Gastrocnemius medialis (tissue), 4 donors: ENCODE measurements at regions not wholly inside any gene's neighbourhood (a gene's known extent, or its start where the extent isn't known, plus 50 kb on each side); places are given as distances from the start of the nearest gene placed in this dataset.

ENCODE experiments used
- ATAC-seq, 2 donors: fragments of 150-250 bp; one replicate each; pipeline ENCODE4 v1.9.1; 2016
- DNase-seq, 2 donors: peaks; one replicate each; pipeline ENCODE4 v3.0.0-alpha.2; 2019
- H3K27ac ChIP-seq, 4 donors: fragments of 200-600 bp; sonication (generic); 1 replicate in 1 of 4; 2 replicates in 3 of 4; pipeline ENCODE4 v1.5.1; 2016 to 2018; ENCODE audit warnings: mild to moderate bottlenecking in 2 of 4, moderate library complexity in 1 of 4
- H3K27me3 ChIP-seq, 3 donors: fragments of 200-600 bp; sonication (generic) in 2 of 3; 1 replicate in 1 of 3; 2 replicates in 2 of 3; pipeline versions ENCODE4 v1.5.1 to v1.6.0; 2016 to 2019; ENCODE audit warnings: mild to moderate bottlenecking in 1 of 3, moderate library complexity in 1 of 3
- H3K36me3 ChIP-seq, 2 donors: fragments of 200-600 bp; sonication (generic) in 1 of 2; one replicate each; pipeline ENCODE4 v1.5.1; 2017 to 2018
- H3K4me1 ChIP-seq, 2 donors: fragments of 200-600 bp; sonication (generic) in 1 of 2; one replicate each; pipeline ENCODE4 v1.5.1; 2016 to 2017; ENCODE audit warnings: mild to moderate bottlenecking in 2 of 2
- H3K4me3 ChIP-seq, 4 donors: fragments of 200-600 bp; sonication (generic) in 3 of 4; 1 replicate in 1 of 4; 2 replicates in 3 of 4; pipeline ENCODE4 v1.5.1; 2016 to 2019; ENCODE audit warnings: mild to moderate bottlenecking in 2 of 4
- H3K9me3 ChIP-seq, 3 donors: fragments of 200-600 bp; sonication (generic) in 2 of 3; 1 replicate in 1 of 3; 2 replicates in 2 of 3; pipeline ENCODE4 v1.5.1; 2016 to 2019
- CTCF ChIP-seq, 5 experiments: fragments of 450-650 bp in 3 of 5; fragments of 200-600 bp in 2 of 5; sonication (generic) in 2 of 5; IDR thresholded peaks in 4 of 5; conservative IDR thresholded peaks in 1 of 5; 1 replicate in 4 of 5; 2 replicates in 1 of 5; pipeline ENCODE4 v1.5.1; 2016 to 2019; ENCODE audit warnings: antibody characterized with exemption in 5 of 5, mild to moderate bottlenecking in 3 of 5, moderate library complexity in 3 of 5
- POLR2A ChIP-seq, 2 donors: fragments of 450-650 bp; IDR thresholded peaks; one replicate each; pipeline ENCODE4 v1.6.1; 2017; ENCODE audit warnings: antibody characterized with exemption in 2 of 2, mild to moderate bottlenecking in 2 of 2, moderate library complexity in 2 of 2
- in situ Hi-C, 4 donors: fragments of 200-750 bp; cut with MboI; loops; one replicate each; pipeline versions ENCODE4 v1.15.0 to v1.8.0; 2017; ENCODE audit warnings: low sequenced_read_pairs in 4 of 4
- intact Hi-C: fragments of 100-400 bp; cut with DNase I; formaldehyde crosslinking; loops from one replicate; pipeline ENCODE4 v1.15.1; 2023; ENCODE audit warnings: low total_unique reads

GRCh38 chr14:101350021-101350420 lies 211.3 kb upstream of the DIO3 start:
- in situ Hi-C loops = no loop called here
- no peak overlapping the region for H3K4me3 ChIP-seq
- DNase-seq (no peak), ATAC-seq (no peak)
- no peaks in the 10 kb centered on the region for H3K4me1 ChIP-seq
- H3K9me3 ChIP-seq = no peaks in the 10 kb centered on the region
- no peaks in the 10 kb centered on the region for H3K36me3 ChIP-seq
- intact Hi-C loops = no loop called here
- no peak overlapping the region for H3K27ac ChIP-seq
- H3K27me3 ChIP-seq = no peaks in the 10 kb centered on the region
- TF ChIP-seq CTCF (IDR thresholded peaks at IDR 0.05 in 4 of 5, conservative IDR thresholded peaks at IDR 0.05 in 1 of 5) (no peak), POLR2A (IDR thresholded peaks at IDR 0.05) (no peak)

GRCh38 chr14:101350691-101351090 lies 210.6 kb upstream of the DIO3 start:
- Histone ChIP-seq H3K4me1 (no peaks in the 10 kb centered on the region), H3K27me3 (no peaks in the 10 kb centered on the region), H3K27ac (no peak overlapping the region), H3K9me3 (no peaks in the 10 kb centered on the region), H3K36me3 (no peaks in the 10 kb centered on the region), H3K4me3 (no peak overlapping the region)
- ATAC-seq (no peak), DNase-seq (no peak)
- intact Hi-C loops = no loop called here
- TF ChIP-seq POLR2A (IDR thresholded peaks at IDR 0.05) = no peak
- TF ChIP-seq CTCF (IDR thresholded peaks at IDR 0.05 in 4 of 5, conservative IDR thresholded peaks at IDR 0.05 in 1 of 5) = no peak
- in situ Hi-C loops = no loop called here

GRCh38 chr14:101351146-101351545 lies 210.1 kb upstream of the DIO3 start:
- ATAC-seq (no peak), DNase-seq (no peak)
- in situ Hi-C loops = no loop called here
- Histone ChIP-seq H3K4me3 (no peak overlapping the region), H3K27me3 (no peaks in the 10 kb centered on the region), H3K36me3 (no peaks in the 10 kb centered on the region), H3K4me1 (no peaks in the 10 kb centered on the region), H3K9me3 (no peaks in the 10 kb centered on the region), H3K27ac (no peak overlapping the region)
- intact Hi-C loops = no loop called here
- TF ChIP-seq POLR2A (IDR thresholded peaks at IDR 0.05) = no peak
- TF ChIP-seq CTCF (IDR thresholded peaks at IDR 0.05 in 4 of 5, conservative IDR thresholded peaks at IDR 0.05 in 1 of 5) = no peak

- DNase-seq (no peak), ATAC-seq (no peak)
- Histone ChIP-seq H3K4me3 (no peak overlapping the region), H3K27me3 (no peaks in the 10 kb centered on the region), H3K4me1 (no peaks in the 10 kb centered on the region), H3K36me3 (no peaks in the 10 kb centered on the region), H3K27ac (no peak overlapping the region), H3K9me3 (no peaks in the 10 kb centered on the region)
- intact Hi-C loops (no loop called here), in situ Hi-C loops (no loop called here)
- TF ChIP-seq POLR2A (IDR thresholded peaks at IDR 0.05) (no peak), CTCF (IDR thresholded peaks at IDR 0.05 in 4 of 5, conservative IDR thresholded peaks at IDR 0.05 in 1 of 5) (no peak)
These were observed 209.5 kb upstream of the DIO3 start for GRCh38 chr14:101351769-101352168.

GRCh38 chr14:101352567-101352966 lies 208.7 kb upstream of the DIO3 start:
- in situ Hi-C loops (no loop called here), intact Hi-C loops (no loop called here)
- Histone ChIP-seq H3K4me3 (no peak overlapping the region), H3K27me3 (no peaks in the 10 kb centered on the region), H3K9me3 (no peaks in the 10 kb centered on the region), H3K4me1 (no peaks in the 10 kb centered on the region), H3K27ac (no peak overlapping the region), H3K36me3 (no peaks in the 10 kb centered on the region)
- TF ChIP-seq CTCF (IDR thresholded peaks at IDR 0.05 in 4 of 5, conservative IDR thresholded peaks at IDR 0.05 in 1 of 5) (no peak), POLR2A (IDR thresholded peaks at IDR 0.05) (no peak)
- no peak for ATAC-seq
- DNase-seq = no peak
